ENCODE measurements at regions not wholly inside any gene's neighbourhood (a gene's known extent, or its start where the extent isn't known, plus 50 kb on each side); places are given as distances from the start of the nearest gene placed in this dataset.

- Histone ChIP-seq H3K27ac (ENCODE audit: low read length) (no peak overlapping the region), H2AFZ (ENCODE audit: low read depth, low read length) (no peak overlapping the region), H3K4me1 (ENCODE audit: insufficient read depth, low read length) (no peaks in the 10 kb centered on the region), H3K36me3 (ENCODE audit: insufficient read depth, low read length) (no peaks in the 10 kb centered on the region), H3K4me2 (ENCODE audit: insufficient read depth, low read length) (no peak overlapping the region), H3K9ac (ENCODE audit: low read depth, low read length) (no peak overlapping the region), H4K20me1 (ENCODE audit: insufficient read depth, low read length) (no peaks in the 10 kb centered on the region), H3K9me3 (ENCODE audit: insufficient read depth, low read length, severe bottlenecking) (no peaks in the 10 kb centered on the region), H3K27me3 (ENCODE audit: insufficient read depth, low read length, poor library complexity) (no peaks in the 10 kb centered on the region), H3K79me2 (ENCODE audit: insufficient read depth, low read length) (no peaks in the 10 kb centered on the region), H3K4me3 (ENCODE audit: low read depth in 1 of 2, low read length in 2 of 2) (no peak overlapping the region)
- ATAC-seq (ENCODE audit: insufficient read depth, low read depth) (no peak), DNase-seq (no peak)
- no peak for TF ChIP-seq CTCF (IDR thresholded peaks at IDR 0.05; ENCODE audit: borderline replicate concordance, extremely low read depth, low read length, poor library complexity, severe bottlenecking)
- TF ChIP-seq EZH2 (IDR thresholded peaks at IDR 0.05; ENCODE audit: borderline replicate concordance, low read depth, low read length, severe bottlenecking) = no peak
These were observed 1027.7 kb downstream of the TMEM182 start for GRCh38 chr2:103789381-103790095.

GRCh38 chr2:103792042-103792441 lies 1030.2 kb downstream of the TMEM182 start:
- no peaks in the 10 kb centered on the region for H3K27me3 ChIP-seq (ENCODE audit: insufficient read depth, low read length, poor library complexity)
- no peaks in the 10 kb centered on the region for H4K20me1 ChIP-seq (ENCODE audit: insufficient read depth, low read length)
- no peak for DNase-seq

GRCh38 chr2:103798291-103798690 lies 1036.5 kb downstream of the TMEM182 start:
- DNase-seq = no peak
- ATAC-seq (ENCODE audit: insufficient read depth, low read depth) = no peak

More at GRCh38 chr2:103792042-103792441, 1030.2 kb downstream of the TMEM182 start:
- Histone ChIP-seq H3K79me2 (ENCODE audit: insufficient read depth, low read length) (no peaks in the 10 kb centered on the region), H3K4me3 (ENCODE audit: low read depth in 1 of 2, low read length in 2 of 2) (no peak overlapping the region), H3K9ac (ENCODE audit: low read depth, low read length) (no peak overlapping the region), H3K4me1 (ENCODE audit: insufficient read depth, low read length) (no peaks in the 10 kb centered on the region), H3K27ac (ENCODE audit: low read length) (no peak overlapping the region), H3K9me3 (ENCODE audit: insufficient read depth, low read length, severe bottlenecking) (no peaks in the 10 kb centered on the region), H2AFZ (ENCODE audit: low read depth, low read length) (no peak overlapping the region), H3K4me2 (ENCODE audit: insufficient read depth, low read length) (no peak overlapping the region), H3K36me3 (ENCODE audit: insufficient read depth, low read length) (no peaks in the 10 kb centered on the region)
- no peak for ATAC-seq (ENCODE audit: insufficient read depth, low read depth)
- TF ChIP-seq EZH2 (IDR thresholded peaks at IDR 0.05; ENCODE audit: borderline replicate concordance, low read depth, low read length, severe bottlenecking) (no peak), CTCF (IDR thresholded peaks at IDR 0.05; ENCODE audit: borderline replicate concordance, extremely low read depth, low read length, poor library complexity, severe bottlenecking) (no peak)

More at GRCh38 chr2:103798291-103798690, 1036.5 kb downstream of the TMEM182 start:
- no peaks in the 10 kb centered on the region for H4K20me1 ChIP-seq (ENCODE audit: insufficient read depth, low read length)
- no peaks in the 10 kb centered on the region for H3K79me2 ChIP-seq (ENCODE audit: insufficient read depth, low read length)
- no peak overlapping the region for H3K4me3 ChIP-seq (ENCODE audit: low read depth in 1 of 2, low read length in 2 of 2)
- no peak overlapping the region for H3K27ac ChIP-seq (ENCODE audit: low read length)
- H3K27me3 ChIP-seq (ENCODE audit: insufficient read depth, low read length, poor library complexity) = no peaks in the 10 kb centered on the region
- H3K36me3 ChIP-seq (ENCODE audit: insufficient read depth, low read length) = no peaks in the 10 kb centered on the region
- no peak overlapping the region for H2AFZ ChIP-seq (ENCODE audit: low read depth, low read length)
- H3K4me2 ChIP-seq (ENCODE audit: insufficient read depth, low read length) = no peak overlapping the region
- TF ChIP-seq CTCF (IDR thresholded peaks at IDR 0.05; ENCODE audit: borderline replicate concordance, extremely low read depth, low read length, poor library complexity, severe bottlenecking) (no peak), EZH2 (IDR thresholded peaks at IDR 0.05; ENCODE audit: borderline replicate concordance, low read depth, low read length, severe bottlenecking) (no peak)
- no peaks in the 10 kb centered on the region for H3K9me3 ChIP-seq (ENCODE audit: insufficient read depth, low read length, severe bottlenecking)
- no peaks in the 10 kb centered on the region for H3K4me1 ChIP-seq (ENCODE audit: insufficient read depth, low read length)
- H3K9ac ChIP-seq (ENCODE audit: low read depth, low read length) = no peak overlapping the region
